ENCODE measurements at regions not wholly inside any gene's neighbourhood (a gene's known extent, or its start where the extent isn't known, plus 50 kb on each side); places are given as distances from the start of the nearest gene placed in this dataset.
"Not testable (repeated sequence)": the region's sequence is repeated elsewhere in the genome, so short reads cannot be mapped to it uniquely, and the experiment has no call there.

DNA sequence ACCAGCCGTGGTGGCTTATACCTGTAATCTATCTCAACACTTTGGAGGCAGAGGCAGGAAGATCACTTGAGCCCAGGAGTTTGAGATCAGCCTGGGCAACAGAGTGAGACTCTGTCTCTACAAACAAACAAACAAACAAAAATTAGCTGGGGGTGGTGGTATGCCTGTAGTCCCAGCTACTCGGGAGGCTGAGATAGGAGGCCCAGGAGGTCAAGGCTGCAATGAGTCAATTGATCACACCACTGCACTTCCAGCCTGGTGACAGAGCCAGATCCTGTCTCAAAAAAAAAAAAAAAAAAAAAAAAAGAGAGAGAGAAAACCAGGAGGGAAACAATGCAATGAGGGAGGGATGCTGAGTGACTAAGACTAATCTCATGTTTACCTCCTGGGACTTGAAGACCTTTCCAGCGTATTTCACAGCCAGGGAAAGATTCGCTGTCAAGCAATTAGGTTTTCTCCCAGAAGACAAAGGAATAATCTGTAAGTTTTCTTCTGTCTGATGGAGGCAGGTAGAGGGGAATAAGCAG is 51.1 kb upstream of the MIER3 start:
- Histone ChIP-seq H3K4me1 (no peaks in the 10 kb centered on the region), H3K36me3 (no peaks in the 10 kb centered on the region), H3K4me3 (no peak overlapping the region), H3K27ac (no peak overlapping the region), H3K27me3 (peaks cover 0 to 3% (median 0%) of the 10 kb centered on the region in 4 donors), H3K9me3 (no peaks in the 10 kb centered on the region)
- no peak for TF ChIP-seq POLR2A (IDR thresholded peaks at IDR 0.05)
- TF ChIP-seq CTCF (IDR thresholded peaks at IDR 0.05), result no peak
- WGBS, 2 donors, result 43 to 64% methylated on average over 3 to 4 of the region's 4 CpGs
- intact Hi-C loops (cut with DNase I), result no loop called here
- no peak for DNase-seq

DNA sequence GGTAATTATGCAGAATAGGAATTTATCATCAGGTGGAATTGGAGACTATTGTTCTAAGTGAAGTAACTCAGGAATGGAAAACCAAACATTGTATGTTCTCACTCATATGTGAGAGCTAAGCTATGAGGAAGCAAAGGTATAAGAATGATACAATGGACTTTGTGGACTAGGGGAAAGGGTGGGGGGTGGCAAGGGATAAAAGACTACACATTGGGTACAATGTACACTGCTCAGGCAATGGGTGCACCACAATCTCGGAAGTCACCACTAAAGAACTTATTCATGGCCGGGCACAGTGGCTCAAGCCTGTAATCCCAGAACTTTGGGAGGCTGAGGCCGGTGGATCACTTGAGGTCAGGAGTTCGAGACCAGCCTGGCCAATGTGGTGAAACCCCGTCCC is 51.6 kb upstream of the MIER3 start:
- intact Hi-C loops (cut with DNase I); H3K27me3 ChIP-seq; H3K4me1 ChIP-seq; DNase-seq; H3K9me3 ChIP-seq; H3K4me3 ChIP-seq; H3K27ac ChIP-seq; H3K36me3 ChIP-seq: not testable (repeated sequence)
- 89 to 90% methylated on average over 4 to 5 of the region's 5 CpGs for WGBS, 2 donors

DNA sequence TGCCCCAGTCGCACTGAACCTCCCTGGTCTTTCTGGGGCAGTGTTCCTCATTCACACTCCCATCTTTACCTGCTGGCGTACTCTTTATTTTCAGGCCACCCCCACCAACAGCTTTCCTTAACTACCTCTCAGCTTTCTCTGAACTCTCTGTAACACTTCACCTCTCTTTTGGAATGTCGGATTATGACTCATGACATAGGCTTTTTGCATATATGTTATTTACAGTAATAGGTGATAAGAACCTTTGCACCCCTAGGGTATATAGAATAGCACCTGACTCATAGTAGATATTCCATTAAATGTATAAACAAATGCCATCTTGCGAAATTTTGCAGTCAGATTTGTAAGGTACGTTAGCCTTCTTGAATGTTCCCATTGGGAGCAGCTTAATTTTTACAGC is 52.9 kb upstream of the MIER3 start:
- no peaks in the 10 kb centered on the region for H3K36me3 ChIP-seq
- H3K27ac ChIP-seq, result no peak overlapping the region
- intact Hi-C loops (cut with DNase I), result no loop called here
- no peak for DNase-seq
- 39 to 58% methylated on average over 5 of the region's 5 CpGs for WGBS, 2 donors
- H3K27me3 ChIP-seq, result peaks cover 0 to 3% (median 0%) of the 10 kb centered on the region in 4 donors
- TF ChIP-seq CTCF (IDR thresholded peaks at IDR 0.05) (no peak), POLR2A (IDR thresholded peaks at IDR 0.05) (no peak)
- no peaks in the 10 kb centered on the region for H3K4me1 ChIP-seq
- H3K9me3 ChIP-seq, result no peaks in the 10 kb centered on the region
- H3K4me3 ChIP-seq, result no peak overlapping the region

DNA sequence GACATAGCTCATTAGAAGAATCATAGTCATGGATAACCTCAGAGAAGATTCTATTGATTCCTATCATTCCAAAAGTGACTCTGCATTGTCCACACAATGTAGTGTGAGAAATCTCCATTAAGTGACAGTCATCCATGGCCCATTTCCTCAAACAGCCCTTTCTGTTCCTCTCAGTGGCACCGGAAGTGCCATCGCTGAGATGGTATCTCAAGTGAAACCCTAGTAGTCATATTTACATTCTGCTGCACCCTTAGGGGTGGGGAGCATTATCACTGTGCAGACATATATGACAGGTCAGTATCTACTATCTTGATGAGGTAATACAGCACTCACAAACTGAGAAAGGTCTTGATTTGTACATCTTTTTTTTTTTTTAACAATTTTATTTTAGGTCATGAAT is 55.4 kb upstream of the MIER3 start:
- TF ChIP-seq POLR2A (IDR thresholded peaks at IDR 0.05) (no peak), CTCF (IDR thresholded peaks at IDR 0.05) (no peak)
- no peak overlapping the region for H3K4me3 ChIP-seq
- no peaks in the 10 kb centered on the region for H3K4me1 ChIP-seq
- no peaks in the 10 kb centered on the region for H3K9me3 ChIP-seq
- no peak for DNase-seq
- no peaks in the 10 kb centered on the region for H3K36me3 ChIP-seq
- H3K27ac ChIP-seq, result no peak overlapping the region
- H3K27me3 ChIP-seq, result no peaks in the 10 kb centered on the region
- 73 to 90% methylated on average over 2 of the region's 2 CpGs for WGBS, 2 donors
- intact Hi-C loops (cut with DNase I), result no loop called here

GRCh38 chr5:57009811-57010210 is 57.9 kb upstream of the MIER3 start:
- no peaks in the 10 kb centered on the region for H3K36me3 ChIP-seq
- H3K4me3 ChIP-seq, result no peak overlapping the region
- no peaks in the 10 kb centered on the region for H3K4me1 ChIP-seq
- no peaks in the 10 kb centered on the region for H3K9me3 ChIP-seq
- 92% methylated on average over 7 of the region's 7 CpGs for WGBS, 2 donors
- DNase-seq, result no peak
- TF ChIP-seq POLR2A (IDR thresholded peaks at IDR 0.05), result no peak
- TF ChIP-seq CTCF (IDR thresholded peaks at IDR 0.05), result no peak
- H3K27ac ChIP-seq, result no peak overlapping the region
- H3K27me3 ChIP-seq, result no peaks in the 10 kb centered on the region
- intact Hi-C loops (cut with DNase I), result no loop called here

DNA sequence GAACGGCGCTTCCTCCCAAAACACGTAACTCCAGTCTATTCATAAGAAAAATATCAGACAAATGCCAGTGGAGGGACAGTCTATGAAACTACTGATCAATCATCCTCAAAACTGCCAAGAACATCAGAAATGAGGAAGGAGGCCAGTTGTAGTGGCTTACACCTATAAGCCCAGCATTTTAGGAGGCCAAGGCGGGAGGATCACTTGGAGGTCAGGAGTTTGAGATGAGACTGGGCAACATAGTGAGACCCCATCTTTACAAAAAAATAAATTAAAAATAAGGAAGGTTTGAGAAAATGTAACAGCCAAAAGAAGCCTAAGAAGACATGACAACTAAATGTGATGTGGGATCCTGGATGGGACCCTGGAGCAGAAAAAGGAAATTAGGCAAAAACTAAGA is 58.9 kb upstream of the MIER3 start:
- Histone ChIP-seq H3K9me3 (no peaks in the 10 kb centered on the region), H3K4me1 (no peaks in the 10 kb centered on the region), H3K27ac (no peak overlapping the region), H3K4me3 (no peak overlapping the region), H3K36me3 (no peaks in the 10 kb centered on the region), H3K27me3 (no peaks in the 10 kb centered on the region)
- intact Hi-C loops (cut with DNase I), result no loop called here
- 65 to 93% methylated on average over 4 of the region's 4 CpGs for WGBS, 2 donors
- TF ChIP-seq CTCF (IDR thresholded peaks at IDR 0.05) (no peak), POLR2A (IDR thresholded peaks at IDR 0.05) (no peak)
- DNase-seq, result no peak

Measured in esophagus squamous epithelium (tissue), 5 donors.